ENCODE measurements at regions not wholly inside any gene's neighbourhood (a gene's known extent, or its start where the extent isn't known, plus 50 kb on each side); places are given as distances from the start of the nearest gene placed in this dataset.

- Histone ChIP-seq H3K27ac (ENCODE audit: control insufficient read depth, insufficient read depth, low read length) (no peak overlapping the region), H3K4me3 (ENCODE audit: control insufficient read depth in 2 of 3, extremely low read depth in 1 of 3, insufficient read depth in 2 of 3, low read depth in 1 of 3, low read length in 3 of 3) (no peak overlapping the region), H3K9ac (ENCODE audit: control insufficient read depth, extremely low read depth, insufficient read depth, low read length) (no peak overlapping the region), H3K79me2 (ENCODE audit: control insufficient read depth, insufficient read depth, low read length) (no peaks in the 10 kb centered on the region), H3K36me3 (ENCODE audit: control insufficient read depth in 2 of 2, extremely low read depth in 1 of 2, insufficient read depth in 2 of 2, low read length in 2 of 2) (no peaks in the 10 kb centered on the region), H3K9me1 (ENCODE audit: control insufficient read depth, extremely low read depth, insufficient read depth, low read length) (no peaks in the 10 kb centered on the region), H4K20me1 (ENCODE audit: control insufficient read depth, extremely low read depth, insufficient read depth, low read length) (no peaks in the 10 kb centered on the region), H3K4me1 (ENCODE audit: control insufficient read depth, extremely low read depth, insufficient read depth, low read length) (no peaks in the 10 kb centered on the region), H3K27me3 (ENCODE audit: control insufficient read depth, extremely low read depth, insufficient read depth, low read length) (no peaks in the 10 kb centered on the region), H2AFZ (ENCODE audit: control insufficient read depth, low read length) (no peak overlapping the region), H3K4me2 (ENCODE audit: control insufficient read depth, extremely low read depth, insufficient read depth, low read depth, low read length) (no peak overlapping the region), H3K9me3 (ENCODE audit: control insufficient read depth, low read depth, low read length) (no peaks in the 10 kb centered on the region)
- FAIRE-seq (no peak), DNase-seq (ENCODE audit: low read depth, low spot score) (no peak)
- dilution Hi-C loops (cut with MboI; ENCODE audit: extremely low pct_ligation_motif_present, low sequenced_read_pairs): no loop called here
- no peak for TF ChIP-seq EZH2 (IDR thresholded peaks at IDR 0.05; ENCODE audit: low read length)
- TF ChIP-seq, protein P1, sequence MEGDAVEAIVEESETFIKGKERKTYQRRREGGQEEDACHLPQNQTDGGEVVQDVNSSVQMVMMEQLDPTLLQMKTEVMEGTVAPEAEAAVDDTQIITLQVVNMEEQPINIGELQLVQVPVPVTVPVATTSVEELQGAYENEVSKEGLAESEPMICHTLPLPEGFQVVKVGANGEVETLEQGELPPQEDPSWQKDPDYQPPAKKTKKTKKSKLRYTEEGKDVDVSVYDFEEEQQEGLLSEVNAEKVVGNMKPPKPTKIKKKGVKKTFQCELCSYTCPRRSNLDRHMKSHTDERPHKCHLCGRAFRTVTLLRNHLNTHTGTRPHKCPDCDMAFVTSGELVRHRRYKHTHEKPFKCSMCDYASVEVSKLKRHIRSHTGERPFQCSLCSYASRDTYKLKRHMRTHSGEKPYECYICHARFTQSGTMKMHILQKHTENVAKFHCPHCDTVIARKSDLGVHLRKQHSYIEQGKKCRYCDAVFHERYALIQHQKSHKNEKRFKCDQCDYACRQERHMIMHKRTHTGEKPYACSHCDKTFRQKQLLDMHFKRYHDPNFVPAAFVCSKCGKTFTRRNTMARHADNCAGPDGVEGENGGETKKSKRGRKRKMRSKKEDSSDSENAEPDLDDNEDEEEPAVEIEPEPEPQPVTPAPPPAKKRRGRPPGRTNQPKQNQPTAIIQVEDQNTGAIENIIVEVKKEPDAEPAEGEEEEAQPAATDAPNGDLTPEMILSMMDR (optimal IDR thresholded peaks at IDR 0.05 in 1 of 3, IDR thresholded peaks at IDR 0.05 in 1 of 3, conservative IDR thresholded peaks at IDR 0.05 in 1 of 3; ENCODE audit: extremely low read depth in 1 of 3, insufficient read depth in 2 of 3, low read length in 3 of 3): no peak
Measured at GRCh38 chr18:25962919-25963318, 127.5 kb downstream of the SS18 start.

- no peaks in the 10 kb centered on the region for H3K9me1 ChIP-seq (ENCODE audit: control insufficient read depth, extremely low read depth, insufficient read depth, low read length)
- DNase-seq (ENCODE audit: low read depth, low spot score) (no peak), FAIRE-seq (no peak)
- no peaks in the 10 kb centered on the region for H3K79me2 ChIP-seq (ENCODE audit: control insufficient read depth, insufficient read depth, low read length)
- dilution Hi-C loops (cut with MboI; ENCODE audit: extremely low pct_ligation_motif_present, low sequenced_read_pairs): no loop called here
- no peak overlapping the region for H2AFZ ChIP-seq (ENCODE audit: control insufficient read depth, low read length)
- no peaks in the 10 kb centered on the region for H3K36me3 ChIP-seq (ENCODE audit: control insufficient read depth in 2 of 2, extremely low read depth in 1 of 2, insufficient read depth in 2 of 2, low read length in 2 of 2)
- H3K4me3 ChIP-seq (ENCODE audit: control insufficient read depth in 2 of 3, extremely low read depth in 1 of 3, insufficient read depth in 2 of 3, low read depth in 1 of 3, low read length in 3 of 3): no peak overlapping the region
- no peaks in the 10 kb centered on the region for H4K20me1 ChIP-seq (ENCODE audit: control insufficient read depth, extremely low read depth, insufficient read depth, low read length)
- no peak overlapping the region for H3K9ac ChIP-seq (ENCODE audit: control insufficient read depth, extremely low read depth, insufficient read depth, low read length)
- TF ChIP-seq, protein P1 (optimal IDR thresholded peaks at IDR 0.05 in 1 of 3, IDR thresholded peaks at IDR 0.05 in 1 of 3, conservative IDR thresholded peaks at IDR 0.05 in 1 of 3; ENCODE audit: extremely low read depth in 1 of 3, insufficient read depth in 2 of 3, low read length in 3 of 3): no peak
- no peak for TF ChIP-seq EZH2 (IDR thresholded peaks at IDR 0.05; ENCODE audit: low read length)
- H3K9me3 ChIP-seq (ENCODE audit: control insufficient read depth, low read depth, low read length): no peaks in the 10 kb centered on the region
- H3K4me1 ChIP-seq (ENCODE audit: control insufficient read depth, extremely low read depth, insufficient read depth, low read length): no peaks in the 10 kb centered on the region
- H3K27ac ChIP-seq (ENCODE audit: control insufficient read depth, insufficient read depth, low read length): no peak overlapping the region
- no peak overlapping the region for H3K4me2 ChIP-seq (ENCODE audit: control insufficient read depth, extremely low read depth, insufficient read depth, low read depth, low read length)
- no peaks in the 10 kb centered on the region for H3K27me3 ChIP-seq (ENCODE audit: control insufficient read depth, extremely low read depth, insufficient read depth, low read length)
Measured at GRCh38 chr18:25962176-25962575, 128.2 kb downstream of the SS18 start.

Measured in keratinocyte (primary cell).